Kidney (tissue), 13 donors: ENCODE measurements at regions not wholly inside any gene's neighbourhood (a gene's known extent, or its start where the extent isn't known, plus 50 kb on each side); places are given as distances from the start of the nearest gene placed in this dataset.

Experiments used
- DNase-seq, 5 donors: peaks; one replicate each; pipeline ENCODE4 v3.0.0-alpha.2; 2013 to 2020
- FAIRE-seq: peaks from 2 replicates; lab custom pipeline; 2012; peaks lifted over from hg19 to GRCh38; lab: Jason Lieb, UNC
- H3K27ac ChIP-seq, 2 donors: one replicate each; pipeline ENCODE4 v1.7.0; 2013; ENCODE audit warnings: low read depth in 2 of 2, low read length in 2 of 2, inconsistent platforms in 1 of 2
- H3K27me3 ChIP-seq: one replicate; pipeline ENCODE4 v1.7.1; 2013; ENCODE audit warnings: low read length, inconsistent platforms; ENCODE audit not compliant: control insufficient read depth, insufficient read depth
- H3K36me3 ChIP-seq, 3 donors: one replicate each; pipeline versions ENCODE4 v1.7.0 to v1.7.1; 2013; ENCODE audit warnings: low read length in 3 of 3, control low read depth in 1 of 3, inconsistent platforms in 1 of 3; ENCODE audit not compliant: insufficient read depth in 3 of 3, control insufficient read depth in 2 of 3
- H3K4me1 ChIP-seq, 3 donors: one replicate each; pipeline versions ENCODE4 v1.7.0 to v1.7.1; 2013; ENCODE audit warnings: low read length in 3 of 3, inconsistent platforms in 1 of 3, low read depth in 1 of 3; ENCODE audit not compliant: control insufficient read depth in 2 of 3, insufficient read depth in 2 of 3
- H3K4me3 ChIP-seq, 3 donors: one replicate each; pipeline versions ENCODE4 v1.7.0 to v1.8.1; 2013; ENCODE audit warnings: low read length in 3 of 3, control low read depth in 1 of 3, inconsistent platforms in 1 of 3
- H3K9ac ChIP-seq, 3 donors: one replicate each; pipeline versions ENCODE4 v1.7.0 to v1.7.1; 2013; ENCODE audit warnings: low read length in 3 of 3, control low read depth in 1 of 3, inconsistent platforms in 1 of 3
- H3K9me3 ChIP-seq, 3 donors: one replicate each; pipeline versions ENCODE4 v1.7.0 to v1.7.1; 2013; ENCODE audit warnings: low read length in 3 of 3, control low read depth in 1 of 3, inconsistent platforms in 1 of 3; ENCODE audit not compliant: control insufficient read depth in 2 of 3, insufficient read depth in 1 of 3
- intact Hi-C: fragments of 100-400 bp; cut with DNase I; formaldehyde crosslinking; loops from one replicate; pipeline ENCODE4 v1.11.1; 2022
- TF ChIP-seq, protein P1 (sequence below): IDR thresholded peaks from 3 replicates; pipeline ENCODE4 v1.5.1; 2012; ENCODE audit warnings: mild to moderate bottlenecking, moderate library complexity, borderline replicate concordance; ENCODE audit not compliant: insufficient read depth; ENCODE audit errors: extremely low read depth
- donor health status: control.
- donor health status: control.
- donor health status: control.
- donor health status: control.
- donor health status: control.
- donor health status: DM: yes; HTN: yes; CAD: no.
- donor health status: Normal renal cell carcinoma (clear cell type).

DNA sequence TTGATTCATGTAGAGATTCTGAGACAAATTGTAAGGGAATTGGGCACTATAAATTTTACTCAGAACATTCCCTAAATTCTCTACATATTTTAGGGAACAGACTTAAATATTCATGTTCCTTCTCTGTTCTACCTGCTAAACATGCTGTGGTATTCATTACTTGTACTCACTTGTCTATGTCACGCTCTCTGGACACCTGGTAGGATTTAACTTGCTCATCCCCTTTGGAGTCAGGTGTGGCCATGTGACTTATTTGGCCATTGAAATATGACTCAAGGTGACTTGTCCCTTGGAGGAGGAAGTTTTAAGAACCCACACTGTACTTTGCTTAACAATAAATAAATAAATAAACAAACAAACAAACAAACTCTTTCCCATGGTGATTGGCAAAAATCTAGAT lies 2258.8 kb upstream of the WWC1 start:
- no peak overlapping the region for H3K27ac ChIP-seq
- no peaks in the 10 kb centered on the region for H3K36me3 ChIP-seq
- no peaks in the 10 kb centered on the region for H3K9me3 ChIP-seq
- DNase-seq = no peak
- TF ChIP-seq, protein P1, sequence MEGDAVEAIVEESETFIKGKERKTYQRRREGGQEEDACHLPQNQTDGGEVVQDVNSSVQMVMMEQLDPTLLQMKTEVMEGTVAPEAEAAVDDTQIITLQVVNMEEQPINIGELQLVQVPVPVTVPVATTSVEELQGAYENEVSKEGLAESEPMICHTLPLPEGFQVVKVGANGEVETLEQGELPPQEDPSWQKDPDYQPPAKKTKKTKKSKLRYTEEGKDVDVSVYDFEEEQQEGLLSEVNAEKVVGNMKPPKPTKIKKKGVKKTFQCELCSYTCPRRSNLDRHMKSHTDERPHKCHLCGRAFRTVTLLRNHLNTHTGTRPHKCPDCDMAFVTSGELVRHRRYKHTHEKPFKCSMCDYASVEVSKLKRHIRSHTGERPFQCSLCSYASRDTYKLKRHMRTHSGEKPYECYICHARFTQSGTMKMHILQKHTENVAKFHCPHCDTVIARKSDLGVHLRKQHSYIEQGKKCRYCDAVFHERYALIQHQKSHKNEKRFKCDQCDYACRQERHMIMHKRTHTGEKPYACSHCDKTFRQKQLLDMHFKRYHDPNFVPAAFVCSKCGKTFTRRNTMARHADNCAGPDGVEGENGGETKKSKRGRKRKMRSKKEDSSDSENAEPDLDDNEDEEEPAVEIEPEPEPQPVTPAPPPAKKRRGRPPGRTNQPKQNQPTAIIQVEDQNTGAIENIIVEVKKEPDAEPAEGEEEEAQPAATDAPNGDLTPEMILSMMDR = no peak
- H3K27me3 ChIP-seq = no peaks in the 10 kb centered on the region
- no peak overlapping the region for H3K4me3 ChIP-seq
- no peak overlapping the region for H3K9ac ChIP-seq
- intact Hi-C loops = no loop called here
- no peak for FAIRE-seq
- no peaks in the 10 kb centered on the region for H3K4me1 ChIP-seq

DNA sequence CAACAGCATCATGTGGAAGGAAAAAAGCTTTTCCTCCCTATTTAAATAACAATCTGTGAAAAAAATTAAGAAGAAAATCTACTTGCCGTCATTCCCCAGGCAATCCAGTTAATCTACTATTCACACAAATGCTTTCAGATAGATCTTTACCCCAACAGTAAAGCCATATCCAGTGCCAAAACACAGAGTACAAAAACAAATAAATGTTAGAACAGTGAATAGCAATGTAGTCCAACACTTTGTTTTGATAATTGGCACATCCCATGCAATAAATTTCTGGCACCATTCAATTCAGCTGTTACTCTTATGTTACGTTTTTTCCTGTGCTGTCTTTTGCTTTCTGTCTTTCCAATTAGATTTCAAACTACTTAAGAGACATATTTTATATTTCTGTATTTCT lies 2245.5 kb upstream of the WWC1 start:
- Histone ChIP-seq H3K9ac (no peak overlapping the region), H3K4me3 (no peak overlapping the region), H3K36me3 (no peaks in the 10 kb centered on the region), H3K9me3 (no peaks in the 10 kb centered on the region), H3K27me3 (no peaks in the 10 kb centered on the region), H3K4me1 (no peaks in the 10 kb centered on the region), H3K27ac (no peak overlapping the region)
- intact Hi-C loops = no loop called here
- FAIRE-seq (no peak), DNase-seq (no peak)
- TF ChIP-seq, protein P1 = no peak

DNA sequence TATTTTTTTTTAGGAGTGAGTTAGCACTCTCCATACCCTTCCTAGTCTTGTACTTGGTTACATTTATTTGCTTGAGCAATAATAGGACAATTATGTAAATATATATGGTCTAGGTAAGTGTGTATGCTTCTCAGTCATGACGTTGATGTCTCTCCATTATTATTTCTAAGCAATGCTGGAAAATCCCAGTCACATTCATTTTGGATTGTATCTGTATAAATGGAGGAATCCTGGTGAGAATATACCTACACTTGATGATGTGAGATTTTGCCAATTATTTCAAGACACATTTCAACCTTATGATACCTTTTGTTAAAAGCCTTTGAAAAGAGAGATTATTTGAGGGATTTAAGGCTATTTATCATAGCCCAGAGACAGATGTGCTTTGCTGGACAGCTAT lies 2244.5 kb upstream of the WWC1 start:
- no peak overlapping the region for H3K4me3 ChIP-seq
- no peak overlapping the region for H3K9ac ChIP-seq
- FAIRE-seq = no peak
- no peak for DNase-seq
- H3K4me1 ChIP-seq = no peaks in the 10 kb centered on the region
- no peaks in the 10 kb centered on the region for H3K9me3 ChIP-seq
- TF ChIP-seq, protein P1 = no peak
- H3K27ac ChIP-seq = no peak overlapping the region
- intact Hi-C loops = no loop called here
- H3K36me3 ChIP-seq = no peaks in the 10 kb centered on the region
- H3K27me3 ChIP-seq = no peaks in the 10 kb centered on the region

DNA sequence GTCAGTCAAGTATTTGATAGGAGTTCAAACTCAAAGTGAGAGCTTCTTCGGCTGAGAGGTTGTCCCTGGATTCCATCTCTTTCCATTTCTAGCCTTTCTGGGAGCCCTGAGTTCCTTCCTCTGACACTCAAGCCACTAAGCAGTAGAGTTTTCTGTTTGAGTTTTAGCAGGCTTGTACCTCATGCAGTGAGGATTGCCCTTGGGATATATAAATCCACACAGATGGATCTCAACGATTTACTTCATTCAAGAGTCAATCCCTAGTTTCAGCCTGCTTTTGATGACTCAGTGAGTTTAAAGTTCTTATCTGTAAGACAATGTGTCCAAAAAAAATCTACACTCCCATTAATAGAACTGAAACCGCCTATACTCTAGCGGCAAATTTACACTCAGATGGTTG lies 2240.9 kb upstream of the WWC1 start:
- no peaks in the 10 kb centered on the region for H3K4me1 ChIP-seq
- H3K9me3 ChIP-seq = no peaks in the 10 kb centered on the region
- H3K27me3 ChIP-seq = no peaks in the 10 kb centered on the region
- no peaks in the 10 kb centered on the region for H3K36me3 ChIP-seq
- no peak overlapping the region for H3K4me3 ChIP-seq
- no peak for FAIRE-seq
- no peak overlapping the region for H3K9ac ChIP-seq
- TF ChIP-seq, protein P1 = no peak
- no peak overlapping the region for H3K27ac ChIP-seq
- intact Hi-C loops = no loop called here
- DNase-seq = no peak
